ENCODE measurements at regions not wholly inside any gene's neighbourhood (a gene's known extent, or its start where the extent isn't known, plus 50 kb on each side); places are given as distances from the start of the nearest gene placed in this dataset.

GRCh38 chr2:15796167-15796942 lies 144.0 kb upstream of the MYCN start:
- Histone ChIP-seq H3K36me3 (no peaks in the 10 kb centered on the region), H3K27ac (no peak overlapping the region), H3K27me3 (replicated peaks; ENCODE audit: insufficient read depth) (no peaks in the 10 kb centered on the region), H3K4me1 (ENCODE audit: control insufficient read depth in 1 of 2, low read depth in 2 of 2) (no peaks in the 10 kb centered on the region), H3K4me3 (no peak overlapping the region), H3K9me3 (no peaks in the 10 kb centered on the region)
- ATAC-seq (ENCODE audit: insufficient number of reproducible peaks, low FRiP score, low read depth) (no peak), DNase-seq (ENCODE audit: low spot score) (no peak)
- no peak for TF ChIP-seq CTCF (IDR thresholded peaks at IDR 0.05)

- H3K4me1 ChIP-seq (ENCODE audit: control insufficient read depth in 1 of 2, low read depth in 2 of 2) = no peaks in the 10 kb centered on the region
- no peak overlapping the region for H3K27ac ChIP-seq
- no peaks in the 10 kb centered on the region for H3K36me3 ChIP-seq
- H3K27me3 ChIP-seq (replicated peaks; ENCODE audit: insufficient read depth) = no peaks in the 10 kb centered on the region
- ATAC-seq (ENCODE audit: insufficient number of reproducible peaks, low FRiP score, low read depth) = no peak
- H3K4me3 ChIP-seq = no peak overlapping the region
- DNase-seq (ENCODE audit: low spot score) = no peak
- H3K9me3 ChIP-seq = no peaks in the 10 kb centered on the region
- TF ChIP-seq CTCF (IDR thresholded peaks at IDR 0.05) = no peak
Observed at GRCh38 chr2:15797231-15797938, 143.0 kb upstream of the MYCN start.

GRCh38 chr2:15797939-15798281 lies 142.4 kb upstream of the MYCN start:
- Histone ChIP-seq H3K27me3 (replicated peaks; ENCODE audit: insufficient read depth) (no peaks in the 10 kb centered on the region), H3K4me1 (ENCODE audit: control insufficient read depth in 1 of 2, low read depth in 2 of 2) (no peaks in the 10 kb centered on the region), H3K9me3 (no peaks in the 10 kb centered on the region), H3K27ac (no peak overlapping the region), H3K36me3 (no peaks in the 10 kb centered on the region), H3K4me3 (no peak overlapping the region)
- ATAC-seq (ENCODE audit: insufficient number of reproducible peaks, low FRiP score, low read depth) (no peak), DNase-seq (ENCODE audit: low spot score) (no peak)
- no peak for TF ChIP-seq CTCF (IDR thresholded peaks at IDR 0.05)

- no peak overlapping the region for H3K4me3 ChIP-seq
- H3K27ac ChIP-seq = no peak overlapping the region
- ATAC-seq (ENCODE audit: insufficient number of reproducible peaks, low FRiP score, low read depth) (no peak), DNase-seq (ENCODE audit: low spot score) (no peak)
- no peaks in the 10 kb centered on the region for H3K9me3 ChIP-seq
- no peaks in the 10 kb centered on the region for H3K36me3 ChIP-seq
- no peaks in the 10 kb centered on the region for H3K4me1 ChIP-seq (ENCODE audit: control insufficient read depth in 1 of 2, low read depth in 2 of 2)
- TF ChIP-seq CTCF (IDR thresholded peaks at IDR 0.05) = no peak
- no peaks in the 10 kb centered on the region for H3K27me3 ChIP-seq (replicated peaks; ENCODE audit: insufficient read depth)
Observed at GRCh38 chr2:15798701-15799431, 141.5 kb upstream of the MYCN start.

GRCh38 chr2:15799432-15799827 lies 140.9 kb upstream of the MYCN start:
- no peaks in the 10 kb centered on the region for H3K9me3 ChIP-seq
- H3K4me1 ChIP-seq (ENCODE audit: control insufficient read depth in 1 of 2, low read depth in 2 of 2) = no peaks in the 10 kb centered on the region
- DNase-seq (ENCODE audit: low spot score) = no peak
- H3K4me3 ChIP-seq = no peak overlapping the region
- H3K27me3 ChIP-seq (replicated peaks; ENCODE audit: insufficient read depth) = no peaks in the 10 kb centered on the region
- no peak for ATAC-seq (ENCODE audit: insufficient number of reproducible peaks, low FRiP score, low read depth)
- H3K27ac ChIP-seq = no peak overlapping the region
- no peak for TF ChIP-seq CTCF (IDR thresholded peaks at IDR 0.05)
- H3K36me3 ChIP-seq = no peaks in the 10 kb centered on the region

All from thoracic aorta (tissue), 2 donors.